ENCODE measurements at regions not wholly inside any gene's neighbourhood (a gene's known extent, or its start where the extent isn't known, plus 50 kb on each side); places are given as distances from the start of the nearest gene placed in this dataset.

- TF ChIP-seq GATA2 (CRISPR knock-in tag; IDR thresholded peaks at IDR 0.05) (no peak), RFX5 (IDR thresholded peaks at IDR 0.05; ENCODE audit: low read length) (no peak), NRF1 (IDR thresholded peaks at IDR 0.05; ENCODE audit: low read depth, low read length) (no peak), CHD2 (IDR thresholded peaks at IDR 0.05; ENCODE audit: low read length, partially characterized antibody) (no peak), TCF12 (IDR thresholded peaks at IDR 0.05) (no peak), TAF1 (IDR thresholded peaks at IDR 0.05; ENCODE audit: borderline replicate concordance, low read depth, low read length) (no peak)
- TF ChIP-seq, protein P1, sequence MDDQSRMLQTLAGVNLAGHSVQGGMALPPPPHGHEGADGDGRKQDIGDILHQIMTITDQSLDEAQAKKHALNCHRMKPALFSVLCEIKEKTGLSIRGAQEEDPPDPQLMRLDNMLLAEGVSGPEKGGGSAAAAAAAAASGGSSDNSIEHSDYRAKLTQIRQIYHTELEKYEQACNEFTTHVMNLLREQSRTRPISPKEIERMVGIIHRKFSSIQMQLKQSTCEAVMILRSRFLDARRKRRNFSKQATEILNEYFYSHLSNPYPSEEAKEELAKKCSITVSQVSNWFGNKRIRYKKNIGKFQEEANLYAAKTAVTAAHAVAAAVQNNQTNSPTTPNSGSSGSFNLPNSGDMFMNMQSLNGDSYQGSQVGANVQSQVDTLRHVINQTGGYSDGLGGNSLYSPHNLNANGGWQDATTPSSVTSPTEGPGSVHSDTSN (IDR thresholded peaks at IDR 0.05) = no peak
Observed at GRCh38 chr3:65083240-65083639, 395.4 kb upstream of the ADAMTS9 start (continued).

DNA sequence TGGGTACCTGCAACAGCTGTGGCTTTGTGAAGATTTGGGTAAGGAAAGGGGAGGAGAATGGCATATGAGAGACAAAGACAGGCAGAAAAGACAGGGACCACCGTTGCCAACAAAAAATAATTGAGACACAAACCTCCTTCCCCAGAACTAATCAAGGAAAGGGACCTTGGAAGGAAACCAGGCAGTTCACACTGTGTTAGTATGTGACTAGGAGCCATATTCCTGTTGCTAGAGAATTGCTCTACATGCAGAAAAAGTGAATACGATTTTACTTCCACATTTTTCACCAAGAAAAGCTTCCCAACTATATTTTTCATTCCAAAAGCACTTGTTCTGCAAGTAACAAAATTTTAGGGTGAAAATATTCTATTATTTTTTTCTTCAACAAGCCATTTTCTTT is 393.7 kb upstream of the ADAMTS9 start:
- no peak for DNase-seq
- ChIA-PET CTCF (interaction anchor here (0.8 to 1.5 kb wide), 2 partner anchors 89 to 210 kb away, joined by 3 to 11 read pairs; no protein-coding TSS in a partner anchor), POLR2A (interaction anchor here (1.9 kb wide), 1 partner anchor 393 kb away, joined by 4 read pairs; the partner anchor contains the start of gene ADAMTS9)
- Histone ChIP-seq H3F3A (replicated peaks; ENCODE audit: insufficient read depth) (peaks cover 3% of the 10 kb centered on the region), H3K9me2 (no peaks in the 10 kb centered on the region), H3K4me2 (no peak overlapping the region), H4K20me1 (ENCODE audit: insufficient read depth) (no peaks in the 10 kb centered on the region), H3K9ac (no peak overlapping the region), H3K79me2 (ENCODE audit: insufficient read depth) (no peaks in the 10 kb centered on the region), H3K9me3 (no peaks in the 10 kb centered on the region), H3K4me3 (ENCODE audit: low read depth in 2 of 2, low read length in 1 of 2) (no peak overlapping the region), H3K4me1 (ENCODE audit: control insufficient read depth in 1 of 2, insufficient read depth in 2 of 2, low read depth in 1 of 2, low read length in 1 of 2) (peaks cover 0 to 19% of the 10 kb centered on the region in 2 experiments; a peak in 2 of 4 replicates), H3K27me3 (ENCODE audit: insufficient read depth) (no peaks in the 10 kb centered on the region), H2AFZ (ENCODE audit: low read depth) (no peak overlapping the region), H3K27ac (ENCODE audit: low read depth in 2 of 2, low read length in 1 of 2) (peak overlapping the region in 1 of 2 experiments; percentile 95; a peak in 2 of 4 replicates), H3K36me3 (replicated peaks in 1 of 2; ENCODE audit: control insufficient read depth in 1 of 2, insufficient read depth in 2 of 2, low read length in 1 of 2) (no peaks in the 10 kb centered on the region)
- TF ChIP-seq IRF3 (IDR thresholded peaks at IDR 0.05; ENCODE audit: low read depth, low read length) = no peak
- no peak for TF ChIP-seq ELF1 (IDR thresholded peaks at IDR 0.05)
- TF ChIP-seq, protein P2, sequence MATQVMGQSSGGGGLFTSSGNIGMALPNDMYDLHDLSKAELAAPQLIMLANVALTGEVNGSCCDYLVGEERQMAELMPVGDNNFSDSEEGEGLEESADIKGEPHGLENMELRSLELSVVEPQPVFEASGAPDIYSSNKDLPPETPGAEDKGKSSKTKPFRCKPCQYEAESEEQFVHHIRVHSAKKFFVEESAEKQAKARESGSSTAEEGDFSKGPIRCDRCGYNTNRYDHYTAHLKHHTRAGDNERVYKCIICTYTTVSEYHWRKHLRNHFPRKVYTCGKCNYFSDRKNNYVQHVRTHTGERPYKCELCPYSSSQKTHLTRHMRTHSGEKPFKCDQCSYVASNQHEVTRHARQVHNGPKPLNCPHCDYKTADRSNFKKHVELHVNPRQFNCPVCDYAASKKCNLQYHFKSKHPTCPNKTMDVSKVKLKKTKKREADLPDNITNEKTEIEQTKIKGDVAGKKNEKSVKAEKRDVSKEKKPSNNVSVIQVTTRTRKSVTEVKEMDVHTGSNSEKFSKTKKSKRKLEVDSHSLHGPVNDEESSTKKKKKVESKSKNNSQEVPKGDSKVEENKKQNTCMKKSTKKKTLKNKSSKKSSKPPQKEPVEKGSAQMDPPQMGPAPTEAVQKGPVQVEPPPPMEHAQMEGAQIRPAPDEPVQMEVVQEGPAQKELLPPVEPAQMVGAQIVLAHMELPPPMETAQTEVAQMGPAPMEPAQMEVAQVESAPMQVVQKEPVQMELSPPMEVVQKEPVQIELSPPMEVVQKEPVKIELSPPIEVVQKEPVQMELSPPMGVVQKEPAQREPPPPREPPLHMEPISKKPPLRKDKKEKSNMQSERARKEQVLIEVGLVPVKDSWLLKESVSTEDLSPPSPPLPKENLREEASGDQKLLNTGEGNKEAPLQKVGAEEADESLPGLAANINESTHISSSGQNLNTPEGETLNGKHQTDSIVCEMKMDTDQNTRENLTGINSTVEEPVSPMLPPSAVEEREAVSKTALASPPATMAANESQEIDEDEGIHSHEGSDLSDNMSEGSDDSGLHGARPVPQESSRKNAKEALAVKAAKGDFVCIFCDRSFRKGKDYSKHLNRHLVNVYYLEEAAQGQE (IDR thresholded peaks at IDR 0.05; ENCODE audit: low read depth, low read length) = no peak
- TF ChIP-seq TAF1 (IDR thresholded peaks at IDR 0.05; ENCODE audit: borderline replicate concordance, low read depth, low read length) = no peak
- TF ChIP-seq FOSL2 (IDR thresholded peaks at IDR 0.05; ENCODE audit: borderline replicate concordance, low read depth) = no peak
- no peak for TF ChIP-seq TEAD4 (IDR thresholded peaks at IDR 0.05; ENCODE audit: borderline replicate concordance, insufficient read depth)
- TF ChIP-seq YY1 (IDR thresholded peaks at IDR 0.05; ENCODE audit: low read depth) = no peak
- no peak for TF ChIP-seq RFX5 (IDR thresholded peaks at IDR 0.05; ENCODE audit: low read length)
- TF ChIP-seq, protein P3, sequence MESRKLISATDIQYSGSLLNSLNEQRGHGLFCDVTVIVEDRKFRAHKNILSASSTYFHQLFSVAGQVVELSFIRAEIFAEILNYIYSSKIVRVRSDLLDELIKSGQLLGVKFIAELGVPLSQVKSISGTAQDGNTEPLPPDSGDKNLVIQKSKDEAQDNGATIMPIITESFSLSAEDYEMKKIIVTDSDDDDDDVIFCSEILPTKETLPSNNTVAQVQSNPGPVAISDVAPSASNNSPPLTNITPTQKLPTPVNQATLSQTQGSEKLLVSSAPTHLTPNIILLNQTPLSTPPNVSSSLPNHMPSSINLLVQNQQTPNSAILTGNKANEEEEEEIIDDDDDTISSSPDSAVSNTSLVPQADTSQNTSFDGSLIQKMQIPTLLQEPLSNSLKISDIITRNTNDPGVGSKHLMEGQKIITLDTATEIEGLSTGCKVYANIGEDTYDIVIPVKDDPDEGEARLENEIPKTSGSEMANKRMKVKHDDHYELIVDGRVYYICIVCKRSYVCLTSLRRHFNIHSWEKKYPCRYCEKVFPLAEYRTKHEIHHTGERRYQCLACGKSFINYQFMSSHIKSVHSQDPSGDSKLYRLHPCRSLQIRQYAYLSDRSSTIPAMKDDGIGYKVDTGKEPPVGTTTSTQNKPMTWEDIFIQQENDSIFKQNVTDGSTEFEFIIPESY (IDR thresholded peaks at IDR 0.05; ENCODE audit: borderline replicate concordance, low read depth) = no peak
- TF ChIP-seq TCF12 (IDR thresholded peaks at IDR 0.05) = no peak
- 34% methylated on average over 2 of the region's 2 CpGs for WGBS (ENCODE audit: low lambda C conversion rate)
